GM23248 (cell line): ENCODE measurements at regions not wholly inside any gene's neighbourhood (a gene's known extent, or its start where the extent isn't known, plus 50 kb on each side); places are given as distances from the start of the nearest gene placed in this dataset.
"Not testable (repeated sequence)": the region's sequence is repeated elsewhere in the genome, so short reads cannot be mapped to it uniquely, and the experiment has no call there.

Experiments
- DNase-seq: peaks from one replicate; pipeline ENCODE4 v3.0.0-alpha.2; 2015
- H2AFZ ChIP-seq: fragments of 200-600 bp; sonication (generic); 2 replicates; pipeline ENCODE4 v1.6.1; 2016; ENCODE audit warnings: antibody characterized with exemption
- H3F3A ChIP-seq: fragments of 200-600 bp; sonication (generic); 2 replicates; pipeline ENCODE4 v1.6.1; 2016; ENCODE audit warnings: mild to moderate bottlenecking, antibody characterized with exemption, mixed run types; ENCODE audit not compliant: insufficient read depth
- H3K27ac ChIP-seq: fragments of 200-600 bp; sonication (generic); 2 replicates; pipeline ENCODE4 v1.5.1; 2016; ENCODE audit warnings: mild to moderate bottlenecking
- H3K27me3 ChIP-seq: fragments of 200-600 bp; sonication (generic); replicated peaks from 2 replicates; pipeline ENCODE4 v1.6.1; 2016; ENCODE audit warnings: mild to moderate bottlenecking; ENCODE audit not compliant: insufficient read depth
- H3K36me3 ChIP-seq: fragments of 200-600 bp; sonication (generic); 2 replicates; pipeline ENCODE4 v1.6.1; 2016; ENCODE audit warnings: low read depth, mild to moderate bottlenecking
- H3K4me1 ChIP-seq: fragments of 200-600 bp; sonication (generic); 2 replicates; pipeline ENCODE4 v1.6.1; 2016; ENCODE audit warnings: mild to moderate bottlenecking; ENCODE audit not compliant: insufficient read depth
- H3K4me2 ChIP-seq: fragments of 200-600 bp; sonication (generic); one replicate; pipeline ENCODE4 v1.6.1; 2016; ENCODE audit warnings: mild to moderate bottlenecking; ENCODE audit not compliant: unreplicated experiment
- H3K4me3 ChIP-seq: fragments of 200-600 bp; sonication (generic); 2 replicates; pipeline ENCODE4 v1.5.1; 2016; ENCODE audit warnings: mild to moderate bottlenecking
- H3K79me2 ChIP-seq: fragments of 200-600 bp; sonication (generic); 2 replicates; pipeline ENCODE4 v1.6.1; 2016; ENCODE audit warnings: mild to moderate bottlenecking; ENCODE audit not compliant: insufficient read depth
- H3K9ac ChIP-seq: fragments of 200-600 bp; sonication (generic); 2 replicates; pipeline ENCODE4 v1.6.1; 2016; ENCODE audit warnings: mild to moderate bottlenecking
- H3K9me2 ChIP-seq: fragments of 200-600 bp; sonication (generic); 2 replicates; pipeline ENCODE4 v1.6.1; 2016; ENCODE audit warnings: mixed run types, mild to moderate bottlenecking, moderate library complexity; ENCODE audit not compliant: insufficient read depth
- H3K9me3 ChIP-seq: fragments of 200-600 bp; sonication (generic); one replicate; pipeline ENCODE4 v1.6.1; 2017; ENCODE audit warnings: low read depth
- H4K20me1 ChIP-seq: fragments of 200-600 bp; sonication (generic); 2 replicates; pipeline ENCODE4 v1.6.0; 2016; ENCODE audit not compliant: insufficient read depth
- EZH2 ChIP-seq: fragments of 200-600 bp; sonication (generic); IDR thresholded peaks from 2 replicates; pipeline ENCODE4 v1.6.1; 2018; ENCODE audit warnings: antibody characterized with exemption, mild to moderate bottlenecking; ENCODE audit not compliant: insufficient read depth, poor library complexity, severe bottlenecking
- EZH2phosphoT487 ChIP-seq: fragments of 200-600 bp; sonication (generic); IDR thresholded peaks from 2 replicates; pipeline ENCODE4 v1.6.1; 2018; ENCODE audit warnings: antibody characterized with exemption, moderate library complexity, mild to moderate bottlenecking, low read depth; ENCODE audit not compliant: insufficient read depth
- WGBS, 2 experiments: methylation state at CpG; one replicate each; pipeline ENCODE4 v1.1.6; 2015 to 2017; ENCODE audit warnings: low lambda C conversion rate in 2 of 2, low coverage in 1 of 2; ENCODE audit errors: missing lambda C conversion rate in 2 of 2; 5-methylcytosine and 5-hydroxymethylcytosine counted together
- in situ Hi-C: fragments of 300-500 bp; cut with MboI; formaldehyde crosslinking; loops from 2 replicates; pipeline ENCODE4 v1.15.0; 2020

GRCh38 chr6:12545619-12546409 is 170.8 kb upstream of the PHACTR1 start:
- in situ Hi-C loops = no loop called here
- no peak overlapping the region for H3K9ac ChIP-seq
- H3K27me3 ChIP-seq = no peaks in the 10 kb centered on the region
- peak; percentile 76 for DNase-seq
- peak overlapping the region; percentile 42 for H3K4me2 ChIP-seq
- H3K36me3 ChIP-seq = no peaks in the 10 kb centered on the region
- no peak for TF ChIP-seq EZH2
- no peak for TF ChIP-seq EZH2phosphoT487
- H3K4me1 ChIP-seq = peaks cover 26% of the 10 kb centered on the region
- H3K4me3 ChIP-seq = no peak overlapping the region
- 24 to 31% methylated on average over 2 of the region's 2 CpGs for WGBS, 2 experiments
- no peaks in the 10 kb centered on the region for H3K79me2 ChIP-seq
- peaks cover 17% of the 10 kb centered on the region for H3F3A ChIP-seq
- H3K27ac ChIP-seq = no peak overlapping the region
- no peaks in the 10 kb centered on the region for H4K20me1 ChIP-seq
- H2AFZ ChIP-seq = no peak overlapping the region
- H3K9me3 ChIP-seq = no peaks in the 10 kb centered on the region
- H3K9me2 ChIP-seq = no peaks in the 10 kb centered on the region

DNA sequence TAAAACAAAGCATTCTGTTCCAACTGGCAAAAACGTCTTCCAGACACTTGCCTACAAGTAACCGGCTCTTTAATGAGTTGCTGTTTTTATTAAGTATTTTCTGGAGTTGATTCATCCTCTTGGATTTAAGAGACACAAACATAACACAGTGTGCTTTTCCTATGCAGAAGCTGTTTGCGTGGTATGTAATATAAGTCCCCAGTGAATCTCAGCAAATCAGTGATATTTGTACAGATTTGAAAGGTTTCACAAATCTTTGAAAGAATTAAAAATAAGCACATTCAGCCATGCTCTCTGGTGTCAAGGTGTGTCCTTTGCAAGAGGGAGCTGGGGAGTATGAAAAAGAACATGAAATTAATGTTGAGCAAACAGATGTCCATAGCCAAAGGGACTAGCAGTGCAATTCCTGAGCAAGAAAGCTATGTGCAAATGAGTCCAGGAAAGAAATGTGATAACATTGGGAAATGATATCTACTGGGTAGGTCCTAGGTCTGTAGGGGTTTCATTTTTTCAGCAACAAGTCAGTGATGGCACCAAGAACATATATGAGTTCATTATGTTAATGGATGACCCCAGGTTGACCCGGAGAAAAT is 170.1 kb upstream of the PHACTR1 start:
- DNase-seq = no peak
- WGBS, 2 experiments = 36 to 40% methylated on average over 4 of the region's 4 CpGs

DNA sequence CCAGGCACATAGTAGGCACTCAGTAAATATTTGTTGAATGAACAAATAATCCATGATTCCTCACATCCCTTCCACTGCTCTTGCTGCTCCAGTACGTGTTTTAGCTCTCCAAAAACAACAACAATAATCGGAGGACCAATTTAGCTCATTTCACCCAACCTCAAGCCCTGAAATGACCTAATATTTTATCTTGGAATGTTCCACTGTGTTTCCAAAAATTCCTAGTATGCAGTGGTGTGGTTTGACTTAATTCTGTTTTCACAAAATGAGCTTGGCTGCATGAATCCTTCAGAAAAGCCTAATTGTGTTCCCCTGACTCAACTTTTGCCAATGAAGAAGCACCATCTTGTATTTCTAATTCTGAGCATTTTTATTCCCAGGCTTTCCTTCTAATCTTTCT is 168.0 kb upstream of the PHACTR1 start:
- in situ Hi-C loops = no loop called here
- Histone ChIP-seq H3K9me3 (no peaks in the 10 kb centered on the region), H3K79me2 (no peaks in the 10 kb centered on the region), H3K4me3 (no peak overlapping the region), H2AFZ (peak overlapping the region; percentile 51; the same call in 1 of the 2 replicates), H3K9ac (no peak overlapping the region), H4K20me1 (no peaks in the 10 kb centered on the region), H3K36me3 (no peaks in the 10 kb centered on the region), H3K27ac (peak overlapping the region; percentile 43; the same call in 1 of the 2 replicates), H3K4me1 (peaks cover 26% of the 10 kb centered on the region), H3K27me3 (no peaks in the 10 kb centered on the region), H3F3A (peaks cover 17% of the 10 kb centered on the region), H3K9me2 (no peaks in the 10 kb centered on the region), H3K4me2 (peak overlapping the region; percentile 14)
- TF ChIP-seq EZH2phosphoT487 (no peak), EZH2 (no peak)
- peak; percentile 62 for DNase-seq
- 0 to 5% methylated on average over 2 of the region's 2 CpGs for WGBS, 2 experiments

More for the DNA sequence above, 170.1 kb upstream of the PHACTR1 start:
- Histone ChIP-seq H3K36me3 (no peaks in the 10 kb centered on the region), H3K9ac (no peak overlapping the region), H4K20me1 (no peaks in the 10 kb centered on the region), H3K79me2 (no peaks in the 10 kb centered on the region), H3K27me3 (no peaks in the 10 kb centered on the region), H2AFZ (no peak overlapping the region), H3F3A (peaks cover 17% of the 10 kb centered on the region), H3K4me2 (peak overlapping the region; percentile 42), H3K4me3 (no peak overlapping the region), H3K9me2 (no peaks in the 10 kb centered on the region), H3K27ac (no peak overlapping the region), H3K9me3 (no peaks in the 10 kb centered on the region), H3K4me1 (peaks cover 26% of the 10 kb centered on the region)
- TF ChIP-seq EZH2phosphoT487 (no peak), EZH2 (no peak)
- in situ Hi-C loops = no loop called here

DNA sequence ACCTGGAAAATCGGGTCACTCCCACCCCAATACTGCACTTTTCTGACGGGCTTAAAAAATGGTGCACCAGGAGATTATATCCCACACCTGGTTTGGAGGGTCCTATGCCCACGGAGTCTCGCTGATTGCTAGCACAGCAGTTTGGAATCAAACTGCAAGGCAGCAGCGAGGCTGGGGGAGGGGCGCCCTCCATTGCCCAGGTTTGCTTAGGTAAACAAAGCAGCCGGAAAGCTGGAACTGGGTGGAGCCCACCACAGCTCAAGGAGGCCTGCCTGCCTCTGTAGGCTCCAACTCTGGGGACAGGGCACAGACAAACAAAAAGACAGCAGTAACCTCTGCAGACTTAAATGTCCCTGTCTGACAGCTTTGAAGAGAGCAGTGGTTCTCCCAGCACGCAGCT is 167.1 kb upstream of the PHACTR1 start:
- in situ Hi-C loops, H3K79me2 ChIP-seq, H2AFZ ChIP-seq, H3K27ac ChIP-seq, H3K27me3 ChIP-seq, H4K20me1 ChIP-seq, H3K4me3 ChIP-seq, H3K9me3 ChIP-seq, H3K9ac ChIP-seq, DNase-seq, H3K9me2 ChIP-seq, H3K36me3 ChIP-seq, H3K4me2 ChIP-seq: not testable (repeated sequence)
- WGBS, 2 experiments = 78 to 87% methylated on average over 8 of the region's 8 CpGs
- H3K4me1 ChIP-seq = peaks cover 26% of the 10 kb centered on the region
- peaks cover 17% of the 10 kb centered on the region for H3F3A ChIP-seq

GRCh38 chr6:12554820-12555219 is 161.7 kb upstream of the PHACTR1 start:
- H3K9me3 ChIP-seq, DNase-seq, in situ Hi-C loops, H3F3A ChIP-seq, H3K4me3 ChIP-seq, H3K4me1 ChIP-seq, H3K4me2 ChIP-seq, H2AFZ ChIP-seq, H3K79me2 ChIP-seq, H3K27ac ChIP-seq, H3K9ac ChIP-seq, H4K20me1 ChIP-seq, H3K27me3 ChIP-seq, H3K36me3 ChIP-seq, H3K9me2 ChIP-seq: not testable (repeated sequence)
- 63 to 91% methylated on average over 1 to 2 of the region's 2 CpGs for WGBS, 2 experiments
